ENCODE measurements at regions not wholly inside any gene's neighbourhood (a gene's known extent, or its start where the extent isn't known, plus 50 kb on each side); places are given as distances from the start of the nearest gene placed in this dataset.

GRCh38 chr6:80482056-80482455, 375.6 kb downstream of the BCKDHB start:
- TF ChIP-seq EP300 (IDR thresholded peaks at IDR 0.05): no peak
- TF ChIP-seq CTCF (IDR thresholded peaks at IDR 0.05): no peak

All from esophagus muscularis mucosa (tissue), 3 donors.